WTC11 (cell line): ENCODE measurements at regions not wholly inside any gene's neighbourhood (a gene's known extent, or its start where the extent isn't known, plus 50 kb on each side); places are given as distances from the start of the nearest gene placed in this dataset.

ENCODE experiments used
- ATAC-seq: fragments of 200-7000 bp; cut with Tn5 transposase; 2 replicates; pipeline ENCODE4 v1.10.0; 2021; ENCODE audit warnings: mild to moderate bottlenecking, moderate library complexity
- CTCF ChIA-PET: fragments of 300-600 bp; sonication (Branson Sonifier 250); formaldehyde crosslinking; loops from one replicate; lab custom pipeline; 2021; ENCODE audit warnings: antibody characterized with exemption; lab: Charles Lee
- POLR2A ChIA-PET: fragments of 350-600 bp; sonication (Branson Sonifier 250); formaldehyde crosslinking; loops from one replicate; lab custom pipeline; 2021; ENCODE audit warnings: antibody characterized with exemption; lab: Charles Lee
- DNase-seq: peaks from one replicate; pipeline ENCODE4 v3.0.0; 2021; ENCODE audit warnings: low spot score
- H3K27ac Mint-ChIP-seq: 2 replicates; pipeline ENCODE4 v1.8.0; 2021; ENCODE audit warnings: mixed read lengths
- H3K27me3 Mint-ChIP-seq: 2 replicates; pipeline ENCODE4 v1.8.0; 2021; ENCODE audit warnings: low read depth, mild to moderate bottlenecking, moderate library complexity, mixed read lengths
- H3K36me3 Mint-ChIP-seq: 2 replicates; pipeline ENCODE4 v1.8.0; 2021; ENCODE audit warnings: mixed read lengths
- H3K4me1 Mint-ChIP-seq: 2 replicates; pipeline ENCODE4 v1.8.0; 2022; ENCODE audit warnings: mixed read lengths
- H3K4me3 Mint-ChIP-seq: 2 replicates; pipeline ENCODE4 v1.8.0; 2021; ENCODE audit warnings: mild to moderate bottlenecking, moderate library complexity, mixed read lengths
- H3K9me3 Mint-ChIP-seq: 2 replicates; pipeline ENCODE4 v1.8.0; 2021; ENCODE audit warnings: mixed read lengths
- CREM ChIP-seq: sonication (generic); formaldehyde crosslinking; IDR thresholded peaks from 2 replicates; pipeline ENCODE4 v1.8.1; 2022; ENCODE audit warnings: mild to moderate bottlenecking, missing genetic modification reagents, moderate library complexity
- ESRRA ChIP-seq: sonication (generic); formaldehyde crosslinking; IDR thresholded peaks from 2 replicates; pipeline ENCODE4 v1.8.1; 2022; ENCODE audit warnings: mild to moderate bottlenecking, missing genetic modification reagents, borderline replicate concordance
- FOXJ3 ChIP-seq: sonication (generic); formaldehyde crosslinking; IDR thresholded peaks from 2 replicates; pipeline ENCODE4 v1.9.0; 2021; ENCODE audit warnings: missing genetic modification reagents, mild to moderate bottlenecking, borderline replicate concordance
- FOXK1 ChIP-seq: sonication (generic); formaldehyde crosslinking; IDR thresholded peaks from 2 replicates; pipeline ENCODE4 v1.8.0; 2022; ENCODE audit warnings: mild to moderate bottlenecking, moderate library complexity, missing genetic modification reagents
- IRF2 ChIP-seq: sonication (generic); formaldehyde crosslinking; IDR thresholded peaks from 2 replicates; pipeline ENCODE4 v1.8.0; 2022; ENCODE audit warnings: low read depth, missing genetic modification reagents, borderline replicate concordance
- JAZF1 ChIP-seq: fragments of 250-450 bp; sonication (Bioruptor Pico); IDR thresholded peaks from 2 replicates; pipeline ENCODE4 v1.9.0; 2021; ENCODE audit warnings: moderate library complexity, mild to moderate bottlenecking, inconsistent platforms
- KAT7 ChIP-seq: sonication (generic); formaldehyde crosslinking; IDR thresholded peaks from 2 replicates; pipeline ENCODE4 v1.8.1; 2023; ENCODE audit warnings: missing genetic modification reagents, mild to moderate bottlenecking, borderline replicate concordance
- MAX ChIP-seq: sonication (generic); formaldehyde crosslinking; IDR thresholded peaks from 2 replicates; pipeline ENCODE4 v1.8.0; 2022; ENCODE audit warnings: mild to moderate bottlenecking, missing genetic modification reagents
- NFATC4 ChIP-seq: fragments of 250-450 bp; sonication (Bioruptor Pico); IDR thresholded peaks from 2 replicates; pipeline ENCODE4 v1.9.0; 2021; ENCODE audit warnings: mild to moderate bottlenecking
- NFE2L1 ChIP-seq: sonication (generic); formaldehyde crosslinking; IDR thresholded peaks from 2 replicates; pipeline ENCODE4 v1.8.1; 2023; ENCODE audit warnings: missing genetic modification reagents
- PREB ChIP-seq: sonication (generic); formaldehyde crosslinking; IDR thresholded peaks from 2 replicates; pipeline ENCODE4 v1.8.1; 2022; ENCODE audit warnings: mild to moderate bottlenecking, missing genetic modification reagents, moderate library complexity, borderline replicate concordance
- PRRX2 ChIP-seq: fragments of 250-450 bp; sonication (Bioruptor Pico); IDR thresholded peaks from 2 replicates; pipeline ENCODE4 v1.8.0; 2021; ENCODE audit warnings: mild to moderate bottlenecking
- SOX15 ChIP-seq: fragments of 250-450 bp; sonication (Bioruptor Pico); IDR thresholded peaks from 2 replicates; pipeline ENCODE4 v1.9.0; 2021; ENCODE audit warnings: mild to moderate bottlenecking
- SP1 ChIP-seq: sonication (generic); formaldehyde crosslinking; conservative IDR thresholded peaks from 2 replicates; pipeline ENCODE4 v1.8.1; 2022; ENCODE audit warnings: missing genetic modification reagents
- TCF7 ChIP-seq: sonication (generic); formaldehyde crosslinking; IDR thresholded peaks from 2 replicates; pipeline ENCODE4 v1.8.0; 2022; ENCODE audit warnings: mild to moderate bottlenecking, low read depth, missing genetic modification reagents, moderate library complexity
- USF1 ChIP-seq: sonication (generic); formaldehyde crosslinking; IDR thresholded peaks from 2 replicates; pipeline ENCODE4 v1.8.0; 2022; ENCODE audit warnings: mild to moderate bottlenecking, missing genetic modification reagents
- ZBTB43 ChIP-seq: sonication (generic); formaldehyde crosslinking; IDR thresholded peaks from 2 replicates; pipeline ENCODE4 v1.8.1; 2023; ENCODE audit warnings: mild to moderate bottlenecking, missing genetic modification reagents
- ZNF232 ChIP-seq: sonication (generic); formaldehyde crosslinking; IDR thresholded peaks from 2 replicates; pipeline ENCODE4 v1.8.0; 2022; ENCODE audit warnings: mild to moderate bottlenecking, missing genetic modification reagents
- ZNF317 ChIP-seq: sonication (generic); formaldehyde crosslinking; IDR thresholded peaks from 2 replicates; pipeline ENCODE4 v1.8.1; 2023; ENCODE audit warnings: low read depth, mild to moderate bottlenecking, moderate library complexity, missing genetic modification reagents, borderline replicate concordance
- ZNF416 ChIP-seq: fragments of 250-450 bp; sonication (Bioruptor Pico); IDR thresholded peaks from 2 replicates; pipeline ENCODE4 v1.9.0; 2021; ENCODE audit warnings: mild to moderate bottlenecking, inconsistent platforms
- ZNF423 ChIP-seq: fragments of 250-450 bp; sonication (Bioruptor Pico); IDR thresholded peaks from 2 replicates; pipeline ENCODE4 v2.1.2; 2022; ENCODE audit warnings: mild to moderate bottlenecking, moderate library complexity
- TF ChIP-seq, protein P1 (sequence below): fragments of 250-450 bp; sonication (Bioruptor Pico); conservative IDR thresholded peaks from 2 replicates; pipeline ENCODE4 v1.9.0; 2021; ENCODE audit warnings: mild to moderate bottlenecking
- TF ChIP-seq, protein P2 (sequence below): sonication (generic); formaldehyde crosslinking; IDR thresholded peaks from 2 replicates; pipeline ENCODE4 v1.8.1; 2023; ENCODE audit warnings: mild to moderate bottlenecking, missing genetic modification reagents, moderate library complexity

- H3K9me3 Mint-ChIP-seq = no peaks in the 10 kb centered on the region
- no peak overlapping the region for H3K4me3 Mint-ChIP-seq
- H3K4me1 Mint-ChIP-seq = peaks cover 14% of the 10 kb centered on the region
- POLR2A ChIA-PET = no interaction called here
- CTCF ChIA-PET = no interaction called here
- TF ChIP-seq ZNF232 = no peak
- TF ChIP-seq CREM (CRISPR knock-in tag) = no peak
- TF ChIP-seq FOXJ3 (CRISPR knock-in tag) = no peak
- no peak for TF ChIP-seq NFATC4
- TF ChIP-seq, protein P1, sequence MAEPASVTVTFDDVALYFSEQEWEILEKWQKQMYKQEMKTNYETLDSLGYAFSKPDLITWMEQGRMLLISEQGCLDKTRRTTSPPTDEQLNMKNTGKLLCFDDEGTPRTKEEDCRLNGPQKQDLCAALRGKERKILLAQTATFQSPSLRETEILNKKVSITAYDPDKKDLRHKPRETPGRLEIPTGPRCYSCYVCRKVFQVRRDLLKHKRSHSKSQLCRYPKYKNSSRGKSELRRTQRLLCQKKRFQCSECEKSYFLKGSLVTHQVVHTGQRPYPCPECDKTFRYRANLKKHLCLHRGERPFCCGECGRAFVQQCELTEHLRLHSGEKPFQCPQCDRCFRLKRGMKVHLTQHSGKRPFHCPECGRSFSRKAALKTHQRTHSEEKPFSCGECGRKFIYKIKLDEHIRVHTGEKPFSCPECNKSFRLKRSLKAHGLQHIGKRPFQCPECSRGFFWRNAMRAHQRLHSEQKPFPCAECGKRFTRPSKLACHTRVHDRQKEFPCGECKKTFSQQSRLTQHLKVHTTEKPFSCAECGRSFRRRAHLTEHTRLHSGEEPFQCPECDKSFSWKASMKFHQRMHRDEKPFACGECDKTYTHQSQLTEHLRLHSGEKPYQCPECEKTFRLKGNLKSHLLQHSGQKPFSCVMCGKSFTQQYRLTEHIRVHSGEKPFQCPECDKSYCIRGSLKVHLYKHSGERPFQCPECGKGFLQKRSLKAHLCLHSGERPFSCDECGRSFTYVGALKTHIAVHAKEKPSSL (CRISPR knock-in tag) = no peak
- TF ChIP-seq SOX15 (CRISPR knock-in tag) = no peak
- TF ChIP-seq SP1 = no peak
- DNase-seq (no peak), ATAC-seq (no peak)
- no peaks in the 10 kb centered on the region; the same call in 1 of the 2 replicates for H3K27me3 Mint-ChIP-seq
- H3K36me3 Mint-ChIP-seq = no peaks in the 10 kb centered on the region
- no peak overlapping the region for H3K27ac Mint-ChIP-seq
Measured at GRCh38 chr2:84209941-84210340, 249.1 kb downstream of the SUCLG1 start.

DNA sequence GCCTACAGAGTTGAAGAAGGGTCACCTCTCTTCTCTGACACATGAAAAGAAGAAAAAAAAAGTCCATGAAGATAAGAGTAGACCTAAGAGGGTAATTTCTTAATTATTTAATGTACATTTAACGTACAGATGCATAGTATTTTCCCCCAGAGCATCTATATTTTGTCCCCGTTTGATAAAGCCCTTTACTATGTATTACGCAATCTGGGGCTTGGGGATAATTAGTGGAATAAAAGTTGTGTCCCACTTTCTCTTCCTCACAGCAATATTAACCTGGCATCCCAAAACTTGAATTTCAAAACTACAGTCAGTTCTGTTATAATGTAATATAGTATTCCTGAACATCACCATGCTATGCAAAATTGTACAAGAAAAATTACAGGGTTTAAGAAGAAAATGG is 254.1 kb downstream of the SUCLG1 start:
- DNase-seq (no peak), ATAC-seq (no peak)
- TF ChIP-seq PRRX2 (CRISPR knock-in tag) (no peak), USF1 (CRISPR knock-in tag) (no peak), IRF2 (CRISPR knock-in tag) (no peak), JAZF1 (CRISPR knock-in tag) (no peak), MAX (CRISPR knock-in tag) (no peak)
- TF ChIP-seq, protein P2, sequence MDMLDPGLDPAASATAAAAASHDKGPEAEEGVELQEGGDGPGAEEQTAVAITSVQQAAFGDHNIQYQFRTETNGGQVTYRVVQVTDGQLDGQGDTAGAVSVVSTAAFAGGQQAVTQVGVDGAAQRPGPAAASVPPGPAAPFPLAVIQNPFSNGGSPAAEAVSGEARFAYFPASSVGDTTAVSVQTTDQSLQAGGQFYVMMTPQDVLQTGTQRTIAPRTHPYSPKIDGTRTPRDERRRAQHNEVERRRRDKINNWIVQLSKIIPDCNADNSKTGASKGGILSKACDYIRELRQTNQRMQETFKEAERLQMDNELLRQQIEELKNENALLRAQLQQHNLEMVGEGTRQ = no peak
- ChIA-PET POLR2A (no interaction called here), CTCF (no interaction called here)
- Mint-ChIP-seq H3K27ac (no peak overlapping the region), H3K4me1 (peaks cover 19% of the 10 kb centered on the region), H3K36me3 (peaks cover 4% of the 10 kb centered on the region; the same call in 1 of the 2 replicates), H3K9me3 (peaks cover 20% of the 10 kb centered on the region), H3K27me3 (no peaks in the 10 kb centered on the region), H3K4me3 (no peak overlapping the region)

DNA sequence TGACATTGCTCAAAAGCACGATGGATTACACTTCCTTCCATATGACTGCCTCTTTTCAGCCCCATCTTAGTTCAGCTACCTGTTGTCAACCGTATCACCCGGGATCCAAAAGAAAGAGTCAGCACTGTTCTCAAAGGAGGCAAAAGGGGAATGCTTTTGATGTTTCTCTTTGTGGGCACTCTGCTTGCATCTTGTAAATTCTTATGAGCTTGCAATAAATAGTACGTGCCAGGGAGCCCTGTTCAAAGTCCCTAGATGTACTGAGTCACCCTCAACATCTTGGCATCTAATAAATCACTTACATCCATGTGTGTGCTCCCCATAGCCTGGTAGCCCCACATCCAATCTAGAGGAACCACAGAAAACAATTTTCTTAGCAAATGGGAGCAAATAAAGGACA is 256.9 kb downstream of the SUCLG1 start:
- peaks cover 41% of the 10 kb centered on the region for H3K9me3 Mint-ChIP-seq
- H3K36me3 Mint-ChIP-seq = peaks cover 7% of the 10 kb centered on the region; the same call in 1 of the 2 replicates
- TF ChIP-seq ZNF317 (no peak), FOXK1 (CRISPR knock-in tag) (no peak)
- TF ChIP-seq, protein P2 = no peak
- POLR2A ChIA-PET = no interaction called here
- H3K4me1 Mint-ChIP-seq = peaks cover 19% of the 10 kb centered on the region
- no peak overlapping the region for H3K27ac Mint-ChIP-seq
- no peak overlapping the region for H3K4me3 Mint-ChIP-seq
- no peaks in the 10 kb centered on the region for H3K27me3 Mint-ChIP-seq
- ATAC-seq (no peak), DNase-seq (no peak)
- CTCF ChIA-PET = no interaction called here

DNA sequence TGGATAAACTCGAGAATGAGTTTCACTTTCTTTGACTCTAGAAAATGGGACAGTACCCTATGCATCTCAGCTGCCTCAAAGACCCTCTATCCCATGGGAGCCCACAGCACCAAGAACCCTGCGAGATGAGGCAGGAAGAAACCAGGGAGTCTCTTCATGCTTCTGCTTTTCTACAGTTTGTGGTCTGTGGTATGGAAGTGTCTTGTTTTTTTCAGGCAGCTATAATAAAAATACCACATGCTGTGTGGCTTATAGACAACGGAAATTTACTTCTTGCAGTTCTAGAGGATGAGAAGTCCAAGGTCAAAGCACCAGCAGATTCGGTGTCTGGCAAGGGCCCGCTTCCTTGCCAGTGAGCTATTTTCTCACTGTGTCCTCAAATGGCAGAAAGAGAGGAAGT is 257.9 kb downstream of the SUCLG1 start:
- Mint-ChIP-seq H3K27ac (no peak overlapping the region), H3K4me1 (peaks cover 9% of the 10 kb centered on the region), H3K9me3 (peaks cover 41% of the 10 kb centered on the region), H3K36me3 (peaks cover 7% of the 10 kb centered on the region; the same call in 1 of the 2 replicates), H3K4me3 (no peak overlapping the region), H3K27me3 (no peaks in the 10 kb centered on the region)
- no peak for ATAC-seq
- ChIA-PET POLR2A (no interaction called here), CTCF (no interaction called here)
- DNase-seq = no peak
- no peak for TF ChIP-seq KAT7 (CRISPR knock-in tag)
- no peak for TF ChIP-seq PREB (CRISPR knock-in tag)
- no peak for TF ChIP-seq NFE2L1 (CRISPR knock-in tag)
- no peak for TF ChIP-seq TCF7 (CRISPR knock-in tag)
- no peak for TF ChIP-seq ZBTB43 (CRISPR knock-in tag)
- no peak for TF ChIP-seq ZNF416
- no peak for TF ChIP-seq ZNF423 (CRISPR knock-in tag)
- no peak for TF ChIP-seq ZNF232
- no peak for TF ChIP-seq ESRRA (CRISPR knock-in tag)
